ENCODE measurements at regions not wholly inside any gene's neighbourhood (a gene's known extent, or its start where the extent isn't known, plus 50 kb on each side); places are given as distances from the start of the nearest gene placed in this dataset.

DNA sequence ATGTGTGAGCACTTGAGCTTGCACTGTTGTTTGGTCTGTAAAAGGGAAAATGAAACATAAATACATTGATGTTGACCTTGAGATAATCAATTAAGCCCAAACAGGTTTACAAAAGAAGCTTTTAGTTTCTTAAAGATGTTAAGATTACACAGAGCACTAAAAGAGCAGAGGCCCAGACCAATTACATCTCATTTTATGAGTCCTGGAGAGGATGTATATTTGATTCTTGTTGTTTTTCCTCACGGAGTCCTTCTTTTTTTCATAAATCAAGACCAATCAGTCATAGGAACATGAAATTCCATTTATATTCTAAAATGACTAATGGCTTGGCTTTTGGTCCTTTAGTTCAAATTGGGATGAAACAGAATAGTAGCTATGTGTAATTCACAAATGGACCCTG lies 249.7 kb upstream of the NPY start:
- intact Hi-C loops (cut with DNase I; ENCODE audit: low total_unique reads), result no loop called here
- WGBS, 2 donors, result 66 to 73% methylated on average over 1 of the region's 1 CpG
- no peak for DNase-seq (ENCODE audit: low spot score in 2 of 2)
- H3K4me3 ChIP-seq (ENCODE audit: low read depth, poor library complexity, severe bottlenecking), result no peak overlapping the region
- TF ChIP-seq, protein P1, sequence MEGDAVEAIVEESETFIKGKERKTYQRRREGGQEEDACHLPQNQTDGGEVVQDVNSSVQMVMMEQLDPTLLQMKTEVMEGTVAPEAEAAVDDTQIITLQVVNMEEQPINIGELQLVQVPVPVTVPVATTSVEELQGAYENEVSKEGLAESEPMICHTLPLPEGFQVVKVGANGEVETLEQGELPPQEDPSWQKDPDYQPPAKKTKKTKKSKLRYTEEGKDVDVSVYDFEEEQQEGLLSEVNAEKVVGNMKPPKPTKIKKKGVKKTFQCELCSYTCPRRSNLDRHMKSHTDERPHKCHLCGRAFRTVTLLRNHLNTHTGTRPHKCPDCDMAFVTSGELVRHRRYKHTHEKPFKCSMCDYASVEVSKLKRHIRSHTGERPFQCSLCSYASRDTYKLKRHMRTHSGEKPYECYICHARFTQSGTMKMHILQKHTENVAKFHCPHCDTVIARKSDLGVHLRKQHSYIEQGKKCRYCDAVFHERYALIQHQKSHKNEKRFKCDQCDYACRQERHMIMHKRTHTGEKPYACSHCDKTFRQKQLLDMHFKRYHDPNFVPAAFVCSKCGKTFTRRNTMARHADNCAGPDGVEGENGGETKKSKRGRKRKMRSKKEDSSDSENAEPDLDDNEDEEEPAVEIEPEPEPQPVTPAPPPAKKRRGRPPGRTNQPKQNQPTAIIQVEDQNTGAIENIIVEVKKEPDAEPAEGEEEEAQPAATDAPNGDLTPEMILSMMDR (IDR thresholded peaks at IDR 0.05), result no peak
- TF ChIP-seq POLR2A (IDR thresholded peaks at IDR 0.05), result no peak

DNA sequence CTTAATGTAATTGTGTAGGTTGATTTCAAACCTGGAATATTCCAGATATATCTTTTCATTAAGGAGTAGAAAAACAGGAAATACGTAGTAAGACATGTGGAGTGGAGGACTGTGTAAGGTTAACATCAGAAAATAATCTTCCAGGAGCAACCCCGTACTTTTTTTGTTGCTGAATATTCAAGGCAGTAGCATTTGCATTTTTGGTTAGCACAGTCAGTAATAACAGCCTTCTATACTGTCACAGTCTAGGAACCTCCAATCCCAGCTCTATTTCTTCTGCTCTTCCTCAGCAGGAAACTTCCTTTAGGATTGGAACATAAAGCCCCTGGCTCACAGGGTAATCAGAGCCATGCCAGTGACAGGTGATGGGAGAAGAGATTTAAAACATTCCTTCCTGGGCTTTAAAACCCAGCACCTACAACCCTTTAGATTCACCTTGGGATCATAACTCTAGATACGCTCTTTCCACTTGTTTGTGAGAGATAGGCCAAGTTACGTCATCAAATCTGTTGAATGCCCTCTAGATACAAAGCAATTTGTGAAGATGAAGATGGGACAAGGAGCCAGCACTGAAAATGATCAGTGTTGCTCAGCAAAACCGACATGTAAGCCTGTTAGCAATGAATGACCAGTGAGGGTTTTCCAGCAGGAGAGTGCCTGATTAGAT lies 248.5 kb upstream of the NPY start:
- no peak for DNase-seq (ENCODE audit: low spot score in 2 of 2)
- WGBS, 2 donors, result 75 to 76% methylated on average over 5 of the region's 5 CpGs
- intact Hi-C loops (cut with DNase I; ENCODE audit: low total_unique reads), result no loop called here
- TF ChIP-seq, protein P1 (IDR thresholded peaks at IDR 0.05), result no peak
- TF ChIP-seq POLR2A (IDR thresholded peaks at IDR 0.05), result no peak
- no peak overlapping the region for H3K4me3 ChIP-seq (ENCODE audit: low read depth, poor library complexity, severe bottlenecking)

DNA sequence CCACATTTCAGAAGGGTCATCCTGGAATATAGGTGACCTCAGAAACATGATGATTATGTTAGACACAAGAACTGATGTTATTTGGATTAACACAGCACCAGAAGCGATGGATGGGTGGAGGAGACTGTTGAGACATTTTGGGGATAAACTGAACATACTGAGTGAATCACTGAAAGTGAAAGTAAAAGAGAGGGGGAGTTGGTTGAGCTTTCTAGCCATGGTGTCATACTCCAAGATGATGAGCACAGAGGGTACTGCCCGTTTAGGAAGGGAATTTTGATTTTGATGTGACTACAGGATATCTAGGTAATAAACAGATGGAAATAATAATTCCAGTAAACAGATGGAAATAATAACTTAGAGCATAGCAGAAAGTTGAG lies 248.0 kb upstream of the NPY start:
- no peak for DNase-seq (ENCODE audit: low spot score in 2 of 2)
- H3K4me3 ChIP-seq (ENCODE audit: low read depth, poor library complexity, severe bottlenecking), result no peak overlapping the region
- intact Hi-C loops (cut with DNase I; ENCODE audit: low total_unique reads), result no loop called here
- TF ChIP-seq POLR2A (IDR thresholded peaks at IDR 0.05), result no peak
- TF ChIP-seq, protein P1 (IDR thresholded peaks at IDR 0.05), result no peak
- 69 to 74% methylated on average over 2 of the region's 2 CpGs for WGBS, 2 donors

DNA sequence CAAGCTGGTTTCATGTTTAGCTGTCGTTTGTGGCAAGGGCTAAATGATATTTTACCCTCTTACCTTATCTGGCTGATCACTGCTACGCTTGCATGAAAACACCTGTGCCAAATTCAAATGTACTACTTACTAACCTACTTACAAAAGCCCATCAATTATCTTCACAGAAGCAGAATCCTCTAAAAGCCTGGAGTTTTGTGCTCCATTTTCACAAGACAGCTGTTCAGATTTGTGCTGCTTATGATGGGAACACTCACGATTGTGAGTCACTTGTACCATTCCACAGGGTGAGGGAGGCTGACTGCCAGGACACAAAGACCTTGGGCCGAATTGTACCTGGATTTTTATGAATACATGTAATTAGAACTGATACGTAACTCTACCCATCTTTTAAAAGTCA lies 245.0 kb upstream of the NPY start:
- WGBS, 2 donors, result 45 to 46% methylated on average over 5 of the region's 5 CpGs
- TF ChIP-seq POLR2A (IDR thresholded peaks at IDR 0.05), result no peak
- TF ChIP-seq, protein P1 (IDR thresholded peaks at IDR 0.05), result no peak
- H3K4me3 ChIP-seq (ENCODE audit: low read depth, poor library complexity, severe bottlenecking), result no peak overlapping the region
- intact Hi-C loops (cut with DNase I; ENCODE audit: low total_unique reads), result no loop called here
- DNase-seq (ENCODE audit: low spot score in 2 of 2), result no peak

DNA sequence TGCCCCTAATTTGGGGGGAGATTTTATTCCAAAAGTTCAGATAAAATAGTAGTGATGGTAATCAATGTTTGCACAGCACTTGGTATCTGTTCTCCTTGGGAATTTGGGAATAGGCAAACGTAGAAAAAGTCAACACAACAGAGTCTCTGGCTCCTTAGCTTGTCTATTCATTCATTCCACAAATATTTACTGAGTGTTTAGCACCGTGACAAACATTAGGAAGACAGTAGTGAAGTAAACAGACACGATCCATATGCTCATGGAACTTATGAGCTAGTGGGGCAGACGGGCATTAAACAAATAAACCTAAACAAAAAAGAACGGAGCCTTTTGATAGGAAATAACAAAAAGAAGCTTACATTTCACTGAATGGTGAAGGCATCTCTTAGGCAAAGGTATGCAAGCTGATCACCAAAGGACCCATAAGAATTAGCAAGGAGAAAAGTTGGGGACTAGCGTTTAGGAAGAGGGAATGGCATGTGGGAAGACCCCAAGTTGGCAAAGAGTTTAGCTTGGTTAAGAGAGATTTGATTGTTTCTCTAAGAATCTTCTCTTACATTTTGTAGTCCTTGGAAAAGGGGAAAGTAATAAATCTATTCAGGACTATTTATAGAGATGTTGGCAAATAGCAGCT lies 243.9 kb upstream of the NPY start:
- DNase-seq (ENCODE audit: low spot score in 2 of 2), result no peak
- intact Hi-C loops (cut with DNase I; ENCODE audit: low total_unique reads), result no loop called here
- TF ChIP-seq POLR2A (IDR thresholded peaks at IDR 0.05), result no peak
- TF ChIP-seq, protein P1 (IDR thresholded peaks at IDR 0.05), result no peak
- whole genome bisulfite sequencing, 2 donors, result 77 to 79% methylated on average over 6 of the region's 6 CpGs
- H3K4me3 ChIP-seq (ENCODE audit: low read depth, poor library complexity, severe bottlenecking), result no peak overlapping the region

DNA sequence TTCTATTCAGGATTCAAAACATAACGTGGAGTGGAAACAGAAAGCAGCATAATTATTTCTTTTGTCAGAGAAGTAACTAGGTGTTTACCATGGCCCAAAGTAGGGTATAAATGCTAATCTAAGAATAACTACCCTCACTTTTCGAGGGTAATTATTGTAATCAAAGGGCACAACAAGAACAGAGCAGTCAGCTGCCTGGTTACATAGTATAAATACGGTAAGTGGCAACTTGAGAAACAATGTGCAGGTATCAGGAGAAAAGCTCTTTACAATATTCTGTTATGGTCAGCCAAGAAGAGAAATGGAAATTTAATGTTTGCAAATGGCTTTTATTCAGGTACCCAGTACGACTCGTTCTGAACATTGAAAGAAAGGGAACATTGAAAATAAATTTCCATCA lies 242.0 kb upstream of the NPY start:
- no peak for DNase-seq (ENCODE audit: low spot score in 2 of 2)
- TF ChIP-seq POLR2A (IDR thresholded peaks at IDR 0.05), result no peak
- TF ChIP-seq, protein P1 (IDR thresholded peaks at IDR 0.05), result no peak
- intact Hi-C loops (cut with DNase I; ENCODE audit: low total_unique reads), result no loop called here
- 78 to 85% methylated on average over 5 of the region's 5 CpGs for WGBS, 2 donors
- no peak overlapping the region for H3K4me3 ChIP-seq (ENCODE audit: low read depth, poor library complexity, severe bottlenecking)

Measured in lower leg skin (tissue), 4 donors.